ENCODE measurements at regions not wholly inside any gene's neighbourhood (a gene's known extent, or its start where the extent isn't known, plus 50 kb on each side); places are given as distances from the start of the nearest gene placed in this dataset.

- no peaks in the 10 kb centered on the region for H3K36me3 ChIP-seq (ENCODE audit: control insufficient read depth in 2 of 4, insufficient read depth in 4 of 4, low read length in 3 of 4)
- TF ChIP-seq PHF8 (conservative IDR thresholded peaks at IDR 0.05; ENCODE audit: low read depth, low read length) (no peak), ATF3 (IDR thresholded peaks at IDR 0.05; ENCODE audit: insufficient read depth, low read depth, low read length) (no peak), MAFK (IDR thresholded peaks at IDR 0.05; ENCODE audit: low read depth, low read length) (no peak), YY1 (IDR thresholded peaks at IDR 0.05; ENCODE audit: low read depth, low read length) (no peak), EZH2 (IDR thresholded peaks at IDR 0.05; ENCODE audit: low read depth, low read length, severe bottlenecking) (no peak), HDAC2 (IDR thresholded peaks at IDR 0.05; ENCODE audit: borderline replicate concordance in 1 of 2, low read depth in 2 of 2, low read length in 2 of 2) (no peak), SP2 (IDR thresholded peaks at IDR 0.05; ENCODE audit: low read length) (no peak), SAP30 (IDR thresholded peaks at IDR 0.05; ENCODE audit: insufficient read depth, insufficient replicate concordance, low read length) (no peak), CBX8 (IDR thresholded peaks at IDR 0.05; ENCODE audit: borderline replicate concordance, low read depth, low read length) (no peak), SIX5 (IDR thresholded peaks at IDR 0.05; ENCODE audit: low read depth, low read length) (no peak), KDM1A (IDR thresholded peaks at IDR 0.05; ENCODE audit: borderline replicate concordance, low read length) (no peak)
- H4K91ac ChIP-seq (replicated peaks; ENCODE audit: insufficient read length, low read length), result no peak overlapping the region
- no peak overlapping the region for H3K14ac ChIP-seq (ENCODE audit: insufficient read length)
- H4K20me1 ChIP-seq (replicated peaks in 1 of 2; ENCODE audit: control insufficient read depth in 1 of 2, insufficient read depth in 2 of 2, low read length in 2 of 2), result no peaks in the 10 kb centered on the region
- no peak overlapping the region for H2BK20ac ChIP-seq (ENCODE audit: low read length)
- no peak for DNase-seq (ENCODE audit: low read depth in 1 of 2, low spot score in 2 of 2)
- FAIRE-seq, result no peak
- POLR2A ChIA-PET (ENCODE audit: partially characterized antibody), result no interaction called here
- no peak overlapping the region for H3K4ac ChIP-seq (replicated peaks; ENCODE audit: insufficient read length, low read depth, low read length)
- no peak overlapping the region for H2AFZ ChIP-seq (ENCODE audit: low read length)
- CTCF ChIA-PET (ENCODE audit: partially characterized antibody), result interaction anchor here (0.9 kb wide), 1 partner anchor 152 kb away, joined by 5 read pairs; no protein-coding TSS in a partner anchor
- H3K4me1 ChIP-seq (replicated peaks in 1 of 4; ENCODE audit: control insufficient read depth in 3 of 4, insufficient read depth in 4 of 4, low read length in 3 of 4), result no peaks in the 10 kb centered on the region
- no peaks in the 10 kb centered on the region for H3K79me1 ChIP-seq (ENCODE audit: low read depth, low read length)
- no peaks in the 10 kb centered on the region for H3K9me3 ChIP-seq (ENCODE audit: insufficient read depth in 2 of 2, low read depth in 1 of 2, low read length in 1 of 2)
- no peak overlapping the region for H3K18ac ChIP-seq (ENCODE audit: extremely low read depth, low read length)
- H4K5ac ChIP-seq (ENCODE audit: insufficient read length, low read depth, low read length), result no peak overlapping the region
- no peak overlapping the region for H3K4me3 ChIP-seq (ENCODE audit: extremely low read depth in 1 of 4, insufficient read depth in 2 of 4, low read depth in 3 of 4, low read length in 4 of 4)
- no peak overlapping the region for H2AK5ac ChIP-seq (ENCODE audit: low read depth, low read length)
- no peak overlapping the region for H2BK12ac ChIP-seq (ENCODE audit: low read depth, low read length)
- no peak overlapping the region for H3K27ac ChIP-seq (ENCODE audit: low read depth, low read length)
- no peaks in the 10 kb centered on the region for H3K27me3 ChIP-seq (replicated peaks in 1 of 4; ENCODE audit: control insufficient read depth in 3 of 4, extremely low read depth in 1 of 4, insufficient read depth in 3 of 4, low read length in 3 of 4)
- H2BK5ac ChIP-seq (ENCODE audit: low read depth, low read length), result no peak overlapping the region
- no peaks in the 10 kb centered on the region for H3K79me2 ChIP-seq (ENCODE audit: control insufficient read depth in 1 of 2, insufficient read depth in 2 of 2, low read length in 2 of 2)
- H3K23me2 ChIP-seq (ENCODE audit: low read depth, low read length), result no peaks in the 10 kb centered on the region
- WGBS, 2 experiments (ENCODE audit: extremely low coverage in 1 of 2, insufficient coverage in 1 of 2, insufficient read length in 1 of 2, insufficient replicate concordance in 2 of 2, low coverage in 1 of 2, low lambda C conversion rate in 2 of 2, missing lambda C conversion rate in 1 of 2), result 100% methylated on average over 2 of the region's 2 CpGs; no CpG with 5 or more reads in 1 of the 2 experiments
- H3K4me2 ChIP-seq (ENCODE audit: insufficient read depth in 1 of 2, low read depth in 2 of 2, low read length in 2 of 2), result no peak overlapping the region
- no peak overlapping the region for H2BK15ac ChIP-seq (ENCODE audit: low read length)
- H2BK120ac ChIP-seq (replicated peaks; ENCODE audit: low read depth, low read length), result no peak overlapping the region
- no peak overlapping the region for H4K8ac ChIP-seq (ENCODE audit: extremely low read depth, insufficient read depth, low read length)
- no peak overlapping the region for H3K23ac ChIP-seq (ENCODE audit: insufficient read length)
- H3K9ac ChIP-seq (replicated peaks in 1 of 4; ENCODE audit: extremely low read depth in 1 of 4, low read depth in 3 of 4, low read length in 3 of 4), result no peak overlapping the region
- H3K56ac ChIP-seq (replicated peaks; ENCODE audit: insufficient read length, low read depth, low read length), result no peak overlapping the region
Observed at GRCh38 chrX:132277953-132278614, 58.8 kb upstream of the RAP2C start.
